NCI-H146 treated with DMSO at 0.1 percent for 48 hours (cell line): ENCODE measurements at regions not wholly inside any gene's neighbourhood (a gene's known extent, or its start where the extent isn't known, plus 50 kb on each side); places are given as distances from the start of the nearest gene placed in this dataset.

Experiments
- DNase-seq: peaks from one replicate; lab custom pipeline; 2025; ENCODE audit not compliant: unreplicated experiment; lab: John Stamatoyannopoulos, UW

GRCh38 chr9:79120533-79120932 is 451.2 kb upstream of the TLE4 start:
- DNase-seq, result peak; percentile 81

- DNase-seq, result no peak
These were observed 450.8 kb upstream of the TLE4 start for GRCh38 chr9:79120941-79121340.

GRCh38 chr9:79123415-79123814 is 448.4 kb upstream of the TLE4 start:
- DNase-seq, result no peak

GRCh38 chr9:79127661-79128060 is 444.1 kb upstream of the TLE4 start:
- no peak for DNase-seq

GRCh38 chr9:79129865-79130480 is 441.8 kb upstream of the TLE4 start:
- DNase-seq, result peak; percentile 18

DNA sequence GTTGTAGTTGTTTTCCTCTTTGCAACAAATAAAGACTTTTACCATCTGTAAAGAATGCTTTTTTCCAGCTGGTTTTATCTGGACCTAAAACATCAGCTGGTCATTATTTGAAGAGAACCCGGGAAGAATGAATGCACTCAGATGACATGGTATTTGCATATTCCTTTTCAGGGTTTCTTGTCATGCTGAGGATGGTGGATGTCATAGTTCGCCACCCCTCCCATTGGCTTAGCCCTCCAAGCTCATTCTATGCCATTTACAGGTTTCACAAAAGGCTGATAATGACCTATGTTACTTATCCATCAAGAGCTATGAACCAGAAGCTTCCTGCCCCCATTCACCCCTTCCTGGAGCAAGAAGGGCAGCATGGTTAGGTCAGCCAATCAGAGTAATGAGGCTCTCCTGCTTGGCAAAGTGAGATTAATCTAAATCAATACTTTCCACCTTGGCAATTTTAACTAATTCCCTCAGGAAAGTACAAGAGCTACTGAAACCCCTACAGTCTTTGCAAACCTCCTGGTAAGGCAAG is 440.5 kb upstream of the TLE4 start:
- DNase-seq, result no peak

DNA sequence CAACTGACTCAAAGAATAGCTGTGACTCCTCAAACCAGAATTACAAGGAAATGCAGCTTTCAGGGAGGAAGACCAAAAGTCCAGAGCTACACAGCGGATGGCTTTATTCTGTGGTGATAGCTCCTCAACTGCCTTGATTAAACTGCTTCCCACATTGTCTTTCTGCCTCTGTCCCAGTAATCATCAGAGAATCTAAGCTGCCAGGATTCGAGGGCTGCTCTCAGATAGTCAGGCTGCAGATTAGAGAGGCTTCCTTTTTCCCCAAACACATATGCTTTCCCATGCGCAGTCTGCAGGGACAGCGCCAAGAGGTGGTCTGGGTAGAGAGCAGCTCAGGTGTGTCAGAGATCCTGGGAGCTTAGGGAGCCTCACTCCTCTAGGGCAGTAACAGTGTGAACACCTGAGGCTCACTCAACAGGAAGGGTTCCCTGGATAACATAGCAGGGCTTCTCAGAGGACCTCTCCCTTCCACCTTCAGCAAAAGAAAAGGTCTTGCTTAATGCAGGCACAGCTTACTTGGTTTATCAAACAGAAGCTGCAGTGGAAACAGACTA is 439.9 kb upstream of the TLE4 start:
- DNase-seq, result no peak

DNA sequence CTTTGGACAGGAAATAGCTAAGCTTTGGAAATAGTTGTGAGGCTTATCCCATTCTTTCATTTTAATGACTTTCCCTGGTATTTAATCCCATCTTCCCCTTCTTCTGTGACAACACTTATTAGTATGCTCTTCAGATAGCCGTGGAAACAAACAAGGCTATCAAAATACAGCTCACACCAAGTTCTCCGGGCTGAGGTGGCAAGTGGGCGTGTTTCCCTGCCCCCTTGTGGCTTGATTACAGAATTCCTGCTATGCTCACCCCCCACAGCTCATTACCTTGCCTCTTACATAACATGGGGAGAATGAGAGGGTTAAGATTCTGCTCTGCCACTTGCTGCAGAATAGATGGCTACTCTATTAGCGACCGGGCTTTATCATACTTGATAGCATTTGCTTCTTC is 437.1 kb upstream of the TLE4 start:
- DNase-seq, result no peak

- DNase-seq, result no peak
These were observed 435.9 kb upstream of the TLE4 start for GRCh38 chr9:79135681-79136415.

- no peak for DNase-seq
These were observed 431.0 kb upstream of the TLE4 start for GRCh38 chr9:79140751-79141150.

DNA sequence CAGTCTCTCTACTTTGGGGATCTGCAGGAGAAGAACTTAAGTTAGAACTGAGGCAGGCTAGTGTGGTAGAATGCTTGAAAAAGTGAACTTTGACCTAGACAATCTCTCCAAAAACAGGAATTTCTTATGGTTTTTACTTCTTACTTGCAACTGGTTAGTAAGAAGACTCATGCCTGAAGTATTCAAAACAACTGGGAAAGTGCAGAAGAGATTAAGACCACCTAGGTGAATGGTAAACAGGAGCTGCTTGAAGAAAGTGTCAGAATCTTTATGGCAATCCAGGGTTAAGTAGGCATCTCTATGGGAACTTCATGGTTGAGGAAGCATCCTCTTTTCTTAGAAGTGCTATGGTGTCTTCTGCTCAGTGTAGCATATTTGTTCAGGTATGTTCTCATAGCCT is 428.6 kb upstream of the TLE4 start:
- DNase-seq, result no peak

DNA sequence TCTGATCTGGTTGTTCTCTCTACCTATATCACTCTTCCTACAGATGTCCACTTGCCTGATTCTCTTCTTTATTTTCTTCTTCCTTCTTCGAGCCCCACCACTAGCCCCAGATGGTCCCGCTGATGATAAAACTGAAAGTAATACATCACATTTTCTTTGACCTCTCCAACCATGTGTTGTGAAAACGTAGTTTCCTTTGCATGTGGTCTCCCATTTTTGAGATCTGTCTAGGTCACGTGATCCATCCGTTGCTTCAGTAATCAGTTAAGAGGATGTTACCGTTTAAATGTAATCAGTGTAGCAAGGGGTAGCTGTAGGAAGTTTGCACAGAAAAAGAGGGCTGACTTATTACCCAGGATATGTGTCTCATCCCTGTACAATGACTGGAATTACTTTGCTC is 426.3 kb upstream of the TLE4 start:
- no peak for DNase-seq

DNA sequence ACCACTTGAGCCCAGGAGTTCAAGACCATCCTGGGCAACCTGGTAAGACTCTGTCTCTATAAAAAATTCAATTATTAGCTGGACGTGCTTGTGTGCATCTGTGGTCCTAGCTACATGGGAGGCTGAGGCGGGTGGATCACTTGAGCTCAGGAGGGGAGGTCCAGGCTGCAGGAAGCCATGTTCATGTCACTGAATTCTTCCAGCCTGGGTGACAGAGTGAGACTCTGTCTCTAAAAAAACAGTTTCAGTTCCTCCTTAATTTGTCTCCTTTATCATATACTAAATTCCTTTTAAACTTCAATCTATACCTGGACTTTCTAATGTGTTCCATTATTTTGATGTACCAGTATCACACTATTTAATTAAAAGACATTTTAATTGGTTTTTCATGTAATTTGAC is 422.2 kb upstream of the TLE4 start:
- no peak for DNase-seq

DNA sequence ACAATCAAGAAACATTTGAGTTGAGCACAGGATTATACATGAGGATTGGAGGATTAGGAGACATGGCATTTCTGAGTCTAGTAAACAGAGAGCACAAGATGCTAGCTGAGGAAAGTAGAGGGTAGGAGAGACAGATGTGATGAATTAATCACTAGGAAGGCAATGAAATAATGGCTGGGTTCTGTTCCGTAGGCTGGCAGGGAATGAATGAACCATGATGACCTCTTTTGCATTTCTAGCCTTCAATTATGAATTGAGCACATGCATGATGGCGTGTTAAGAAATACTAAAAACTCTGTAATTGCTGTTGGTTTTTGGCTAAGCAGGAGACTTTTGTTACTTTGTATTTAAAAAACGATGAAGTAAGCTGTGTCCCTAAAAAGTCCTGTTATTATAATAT is 420.0 kb upstream of the TLE4 start:
- no peak for DNase-seq

GRCh38 chr9:79152306-79152705 is 419.5 kb upstream of the TLE4 start:
- DNase-seq, result no peak

GRCh38 chr9:79154806-79155205 is 417.0 kb upstream of the TLE4 start:
- DNase-seq, result no peak

DNA sequence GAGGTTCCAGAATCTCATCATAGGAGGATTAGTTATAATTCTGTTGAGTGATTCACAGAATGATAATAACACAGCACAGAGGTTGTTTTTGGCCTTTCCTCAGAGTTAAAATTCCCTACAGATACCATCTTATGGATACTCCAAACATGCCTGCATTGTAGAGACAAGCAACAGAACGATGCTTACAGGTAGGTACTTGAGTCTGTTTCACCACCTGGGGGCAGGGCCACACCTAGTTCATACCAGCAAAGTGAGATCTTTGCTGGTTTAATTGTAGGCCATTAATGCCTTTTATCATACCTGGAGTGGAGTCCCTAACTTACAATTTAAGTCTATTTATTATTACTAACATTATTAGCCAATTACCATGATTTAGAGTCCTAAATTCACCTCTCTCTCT is 416.5 kb upstream of the TLE4 start:
- DNase-seq, result no peak

DNA sequence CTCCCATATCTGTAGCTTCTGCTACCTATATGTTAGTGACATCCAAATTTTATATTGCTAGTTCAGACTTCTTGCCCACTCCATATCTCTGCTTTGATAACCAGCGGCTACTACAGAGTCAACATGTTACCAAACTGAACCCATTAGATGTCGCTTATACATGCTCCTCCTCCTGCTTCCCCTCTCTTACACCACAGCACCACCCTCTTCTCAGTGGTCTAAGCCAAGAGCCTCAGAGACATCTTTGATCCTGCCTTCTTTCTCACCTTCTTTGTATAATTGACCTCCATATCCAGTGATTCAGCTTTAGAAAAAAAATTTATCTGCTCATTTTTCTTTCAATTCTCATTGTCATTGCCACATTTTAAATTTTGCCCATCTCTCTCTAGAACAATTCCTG is 408.2 kb upstream of the TLE4 start:
- DNase-seq, result no peak

DNA sequence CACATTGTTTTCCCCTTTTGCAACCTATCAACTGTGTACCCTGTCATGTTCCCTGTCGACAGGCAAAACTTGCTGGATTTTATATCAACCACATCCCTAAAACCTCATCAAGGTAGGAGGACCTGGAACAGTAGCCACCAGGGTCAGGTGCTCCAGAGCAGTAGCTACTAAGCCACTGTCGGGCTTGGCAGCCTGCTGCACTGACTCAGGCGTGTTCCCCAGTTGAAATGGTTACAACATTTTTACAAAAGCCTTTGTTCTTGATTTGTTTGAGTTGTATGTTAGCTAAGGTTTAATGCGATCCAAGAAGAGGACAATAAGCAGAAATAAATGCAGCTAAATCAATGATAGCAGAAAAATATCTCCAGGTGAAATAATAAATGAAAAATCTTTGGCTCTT is 407.4 kb upstream of the TLE4 start:
- DNase-seq, result no peak

GRCh38 chr9:79165020-79165780 is 406.6 kb upstream of the TLE4 start:
- no peak for DNase-seq

GRCh38 chr9:79166005-79166404 is 405.8 kb upstream of the TLE4 start:
- DNase-seq, result no peak

DNA sequence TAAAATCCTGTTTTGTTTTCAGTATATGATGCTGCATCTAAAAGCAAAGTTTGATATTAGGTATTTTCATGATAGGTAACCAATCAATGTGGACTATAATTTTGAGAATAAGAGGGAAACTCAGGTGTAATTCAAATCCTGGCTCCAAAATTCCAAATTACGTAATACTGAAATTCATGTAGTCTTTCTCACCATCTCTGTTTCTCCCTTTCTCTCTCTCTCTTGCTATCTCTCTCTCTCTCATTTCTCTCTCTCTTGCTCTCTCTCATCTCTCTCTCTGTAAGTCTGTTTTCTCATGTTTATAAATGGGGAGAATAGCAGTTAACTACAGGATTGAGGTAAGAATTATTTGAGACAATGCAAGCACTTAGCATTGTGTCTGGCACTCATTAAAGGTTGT is 401.1 kb upstream of the TLE4 start:
- DNase-seq, result no peak
